B cell (primary cell): ENCODE measurements at regions not wholly inside any gene's neighbourhood (a gene's known extent, or its start where the extent isn't known, plus 50 kb on each side); places are given as distances from the start of the nearest gene placed in this dataset.

Source experiments
- ATAC-seq: fragments of 200-7000 bp; cut with Tn5 transposase; one replicate; pipeline ENCODE4 v1.10.0; 2021; ENCODE audit warnings: low read depth, mild to moderate bottlenecking, moderate number of reproducible peaks, moderate library complexity
- CTCF ChIA-PET: fragments of 350-600 bp; sonication (Branson Sonifier 250); formaldehyde crosslinking; loops from one replicate; lab custom pipeline; 2021; ENCODE audit warnings: antibody characterized with exemption, inconsistent platforms; lab: Charles Lee
- POLR2A ChIA-PET: fragments of 350-600 bp; sonication (Branson Sonifier 250); formaldehyde crosslinking; loops from one replicate; lab custom pipeline; 2021; ENCODE audit warnings: antibody characterized with exemption; lab: Charles Lee
- DNase-seq: peaks from one replicate; pipeline ENCODE4 v3.0.0; 2013
- H2AFZ ChIP-seq: 2 replicates; pipeline ENCODE4 v1.6.1; 2012; ENCODE audit warnings: mild to moderate bottlenecking, low read depth, low read length; ENCODE audit not compliant: insufficient read depth, poor library complexity, severe bottlenecking
- H3K27ac ChIP-seq, 2 donors: 1 replicate in 1 of 2; 2 replicates in 1 of 2; pipeline ENCODE4 v1.5.1; 2012 to 2013; ENCODE audit warnings: low read length in 2 of 2, mild to moderate bottlenecking in 2 of 2, moderate library complexity in 1 of 2
- H3K27me3 ChIP-seq, 4 experiments: fragments of 200-600 bp in 1 of 4; sonication (generic) in 1 of 4; replicated peaks in 1 of 4; 1 replicate in 2 of 4; 2 replicates in 2 of 4; pipeline versions ENCODE4 v1.6.1 to v1.7.0; 2013 to 2016; ENCODE audit warnings: low read length in 3 of 4, mild to moderate bottlenecking in 2 of 4, mixed read lengths in 1 of 4, moderate library complexity in 1 of 4; ENCODE audit not compliant: insufficient read depth in 4 of 4, control insufficient read depth in 3 of 4; ENCODE audit errors: control extremely low read depth in 1 of 4
- H3K36me3 ChIP-seq, 2 experiments: replicated peaks in 1 of 2; 1 replicate in 1 of 2; 2 replicates in 1 of 2; pipeline versions ENCODE4 v1.6.1 to v1.7.1; 2013; ENCODE audit warnings: low read length in 1 of 2; ENCODE audit not compliant: insufficient read depth in 2 of 2, control insufficient read depth in 1 of 2; ENCODE audit errors: control extremely low read depth in 1 of 2, extremely low read depth in 1 of 2
- H3K4me1 ChIP-seq, 2 donors: fragments of 200-600 bp in 1 of 2; sonication (generic) in 1 of 2; 1 replicate in 1 of 2; 2 replicates in 1 of 2; pipeline versions ENCODE4 v1.5.1 to v1.6.1; 2013 to 2017; ENCODE audit warnings: low read length in 2 of 2; ENCODE audit not compliant: control insufficient read depth in 2 of 2, insufficient read depth in 2 of 2
- H3K4me2 ChIP-seq: replicated peaks from 2 replicates; pipeline ENCODE3; 2012; ENCODE audit warnings: mild to moderate bottlenecking, low read depth, low read length; ENCODE audit not compliant: poor library complexity, severe bottlenecking
- H3K4me3 ChIP-seq, 5 experiments: fragments of 200-600 bp in 1 of 5; sonication (generic) in 1 of 5; 1 replicate in 3 of 5; 2 replicates in 2 of 5; pipeline versions ENCODE4 v1.5.1 to v1.7.0; 2011 to 2016; ENCODE audit warnings: low read length in 4 of 5, mild to moderate bottlenecking in 4 of 5, low read depth in 2 of 5, control low read depth in 1 of 5, moderate library complexity in 1 of 5; ENCODE audit not compliant: insufficient read depth in 1 of 5; ENCODE audit errors: control extremely low read depth in 1 of 5, extremely low read depth in 1 of 5
- H3K79me2 ChIP-seq: fragments of 200-600 bp; sonication (generic); one replicate; pipeline ENCODE4 v1.6.0; 2016; ENCODE audit warnings: low read length; ENCODE audit not compliant: control insufficient read depth, insufficient read depth
- H3K9ac ChIP-seq: fragments of 200-600 bp; sonication (generic); 2 replicates; pipeline ENCODE4 v1.6.1; 2017; ENCODE audit warnings: mild to moderate bottlenecking, low read length, moderate library complexity
- H3K9me3 ChIP-seq, 3 donors: one replicate each; pipeline versions ENCODE4 v1.6.1 to v1.7.1; 2013; ENCODE audit warnings: low read length in 2 of 3; ENCODE audit not compliant: control insufficient read depth in 2 of 3, insufficient read depth in 1 of 3; ENCODE audit errors: control extremely low read depth in 1 of 3
- H4K20me1 ChIP-seq: 2 replicates; pipeline ENCODE4 v1.6.0; 2012; ENCODE audit warnings: mild to moderate bottlenecking, low read length; ENCODE audit not compliant: insufficient read depth, control insufficient read depth, poor library complexity, severe bottlenecking
- H3K27ac Mint-ChIP-seq: one replicate; pipeline ENCODE4 v1.8.0; 2021; ENCODE audit warnings: mixed read lengths
- H3K27me3 Mint-ChIP-seq: one replicate; pipeline ENCODE4 v1.8.0; 2021; ENCODE audit warnings: mixed read lengths
- H3K4me1 Mint-ChIP-seq: one replicate; pipeline ENCODE4 v1.8.0; 2021; ENCODE audit warnings: mixed read lengths
- H3K4me3 Mint-ChIP-seq: one replicate; pipeline ENCODE4 v1.8.0; 2021; ENCODE audit warnings: mixed read lengths
- H3K9me3 Mint-ChIP-seq: one replicate; pipeline ENCODE4 v1.8.0; 2022; ENCODE audit warnings: mixed read lengths; ENCODE audit not compliant: insufficient read depth
- CTCF ChIP-seq: fragments of 200-600 bp; IDR thresholded peaks from one replicate; pipeline ENCODE4 v1.8.0; 2022; ENCODE audit warnings: antibody characterized with exemption, mild to moderate bottlenecking
- EZH2 ChIP-seq: IDR thresholded peaks from 2 replicates; pipeline ENCODE4 v1.6.1; 2012; ENCODE audit warnings: borderline replicate concordance, low read depth, mild to moderate bottlenecking, moderate library complexity, low read length; ENCODE audit not compliant: insufficient read depth, poor library complexity, severe bottlenecking
- WGBS: methylation state at CpG from one replicate; pipeline ENCODE4 v1.1.5; 2013; ENCODE audit warnings: missing lambda C conversion rate; ENCODE audit not compliant: insufficient coverage; 5-methylcytosine and 5-hydroxymethylcytosine counted together
- intact Hi-C: fragments of 100-400 bp; cut with micrococcal nuclease; formaldehyde crosslinking; loops from one replicate; pipeline ENCODE4 v1.10.0; 2022

GRCh38 chr11:32313477-32313876, 121.9 kb downstream of the WT1 start:
- Histone ChIP-seq H4K20me1 (no peaks in the 10 kb centered on the region), H3K36me3 (no peaks in the 10 kb centered on the region), H3K27ac (no peak overlapping the region), H3K4me1 (no peaks in the 10 kb centered on the region), H3K9me3 (no peaks in the 10 kb centered on the region), H3K9ac (no peak overlapping the region), H3K79me2 (no peaks in the 10 kb centered on the region), H3K4me3 (no peak overlapping the region), H3K4me2 (no peak overlapping the region), H3K27me3 (peaks cover 0 to 5% (median 0%) of the 10 kb centered on the region in 4 experiments), H2AFZ (no peak overlapping the region)
- intact Hi-C loops = no loop called here
- TF ChIP-seq EZH2 = no peak
- TF ChIP-seq CTCF = no peak
- ChIA-PET POLR2A (no interaction called here), CTCF (interaction anchor here (1.1 to 2.1 kb wide), 3 partner anchors 9 to 10 kb away, joined by 5 to 12 read pairs (median 5); no protein-coding TSS in a partner anchor)
- no peak overlapping the region for H3K27ac Mint-ChIP-seq
- no peak for DNase-seq
- no peak for ATAC-seq
- 90% methylated on average over 4 of the region's 6 CpGs for WGBS
- H3K9me3 Mint-ChIP-seq = no peaks in the 10 kb centered on the region
- H3K4me3 Mint-ChIP-seq = no peak overlapping the region
- no peaks in the 10 kb centered on the region for H3K4me1 Mint-ChIP-seq
- H3K27me3 Mint-ChIP-seq = peaks cover 9% of the 10 kb centered on the region

GRCh38 chr11:32315121-32315520, 120.2 kb downstream of the WT1 start:
- Mint-ChIP-seq H3K27me3 (peaks cover 15% of the 10 kb centered on the region), H3K4me1 (no peaks in the 10 kb centered on the region), H3K4me3 (no peak overlapping the region), H3K9me3 (no peaks in the 10 kb centered on the region), H3K27ac (no peak overlapping the region)
- intact Hi-C loops = no loop called here
- no peak for DNase-seq
- Histone ChIP-seq H3K36me3 (no peaks in the 10 kb centered on the region), H3K4me3 (no peak overlapping the region), H3K4me1 (no peaks in the 10 kb centered on the region), H3K4me2 (no peak overlapping the region), H3K9ac (no peak overlapping the region), H4K20me1 (no peaks in the 10 kb centered on the region), H3K27ac (no peak overlapping the region), H3K9me3 (no peaks in the 10 kb centered on the region), H3K27me3 (peaks cover 0 to 6% (median 0%) of the 10 kb centered on the region in 4 experiments), H3K79me2 (no peaks in the 10 kb centered on the region), H2AFZ (no peak overlapping the region)
- ChIA-PET POLR2A (no interaction called here), CTCF (interaction anchor here (1.9 to 2.1 kb wide), 2 partner anchors 8 to 10 kb away, joined by 5 to 12 read pairs; no protein-coding TSS in a partner anchor)
- 93% methylated on average over 3 of the region's 4 CpGs for WGBS
- TF ChIP-seq EZH2 (no peak), CTCF (no peak)
- ATAC-seq = no peak
